ENCODE measurements at regions not wholly inside any gene's neighbourhood (a gene's known extent, or its start where the extent isn't known, plus 50 kb on each side); places are given as distances from the start of the nearest gene placed in this dataset.

- ChIA-PET POLR2A (interaction anchor here (0.7 to 2.0 kb wide), 2 partner anchors 10 to 259 kb away, joined by 3 to 10 read pairs; no protein-coding TSS in a partner anchor), CTCF (ENCODE audit: low intra/inter-chr PET ratio) (no interaction called here)
- peaks cover 0 to 2% of the 10 kb centered on the region in 2 experiments; a peak in 1 of 5 replicates for H3K27me3 ChIP-seq (ENCODE audit: control insufficient read depth in 2 of 2, insufficient read depth in 2 of 2, low read length in 2 of 2)
- WGBS (ENCODE audit: insufficient coverage, low coverage, missing lambda C conversion rate) = 19% methylated on average over 3 of the region's 3 CpGs
- 0 out of 2 replicates have a peak overlapping the region, but pooled peaks have one; percentile 15 for H2AFZ ChIP-seq (ENCODE audit: low read depth, low read length)
- no peak overlapping the region for H3K4me2 ChIP-seq (ENCODE audit: insufficient read depth, low read length)
- intact Hi-C loops (cut with micrococcal nuclease) = no loop called here
- no TSS peak for BruUV-seq (replicated peaks)
- ATAC-seq = peak; percentile 16; the same call in 1 of the 3 replicates
- no peaks in the 10 kb centered on the region for H3K79me2 ChIP-seq (ENCODE audit: control insufficient read depth, insufficient read depth, low read length)
- TF ChIP-seq TARDBP (IDR thresholded peaks at IDR 0.05) = no peak
- TF ChIP-seq KAT7 (CRISPR knock-in tag; IDR thresholded peaks at IDR 0.05; ENCODE audit: borderline replicate concordance) = no peak
- TF ChIP-seq MIER1 (IDR thresholded peaks at IDR 0.05; ENCODE audit: low read depth) = no peak
- no peak for TF ChIP-seq PHF8 (IDR thresholded peaks at IDR 0.05; ENCODE audit: borderline replicate concordance, low read length)
- no peak overlapping the region for H3K4me3 ChIP-seq
- DNase-seq (ENCODE audit: extremely low read depth in 1 of 4, low spot score in 3 of 4) = no peak
- H3K36me3 ChIP-seq (ENCODE audit: control insufficient read depth, insufficient read depth, low read length) = no peaks in the 10 kb centered on the region
- no peaks in the 10 kb centered on the region; a peak in 2 of 5 replicates for H3K4me1 ChIP-seq (replicated peaks in 1 of 2; ENCODE audit: control insufficient read depth in 2 of 2, insufficient read depth in 2 of 2, low read length in 2 of 2)
- H3K27ac ChIP-seq (ENCODE audit: extremely low read depth, low read depth, low read length) = no peak overlapping the region
- no peak overlapping the region for H3K9ac ChIP-seq (ENCODE audit: insufficient read depth in 1 of 2, low read depth in 2 of 2, low read length in 2 of 2)
- no peaks in the 10 kb centered on the region for H3K9me3 ChIP-seq (replicated peaks; ENCODE audit: control insufficient read depth, insufficient read depth, low read depth, low read length)
- in situ Hi-C loops (cut with MboI) = no loop called here
- no peaks in the 10 kb centered on the region for H3K9me1 ChIP-seq (ENCODE audit: control insufficient read depth, insufficient read depth, low read length)
- H4K20me1 ChIP-seq (replicated peaks; ENCODE audit: control insufficient read depth, insufficient read depth, low read length) = no peaks in the 10 kb centered on the region
- FAIRE-seq = no peak
Observed at GRCh38 chr5:143573568-143574170, 170.2 kb upstream of the NR3C1 start.

- DNase-seq (ENCODE audit: extremely low read depth in 1 of 4, low spot score in 3 of 4) = no peak
- no TSS peak for BruUV-seq (replicated peaks)
- Histone ChIP-seq H3K9me3 (replicated peaks; ENCODE audit: control insufficient read depth, insufficient read depth, low read depth, low read length) (no peaks in the 10 kb centered on the region), H3K9ac (ENCODE audit: insufficient read depth in 1 of 2, low read depth in 2 of 2, low read length in 2 of 2) (no peak overlapping the region), H3K4me1 (replicated peaks in 1 of 2; ENCODE audit: control insufficient read depth in 2 of 2, insufficient read depth in 2 of 2, low read length in 2 of 2) (no peaks in the 10 kb centered on the region; a peak in 2 of 5 replicates), H3K4me3 (no peak overlapping the region), H3K4me2 (ENCODE audit: insufficient read depth, low read length) (no peak overlapping the region), H4K20me1 (replicated peaks; ENCODE audit: control insufficient read depth, insufficient read depth, low read length) (no peaks in the 10 kb centered on the region), H3K36me3 (ENCODE audit: control insufficient read depth, insufficient read depth, low read length) (no peaks in the 10 kb centered on the region), H3K27me3 (ENCODE audit: control insufficient read depth in 2 of 2, insufficient read depth in 2 of 2, low read length in 2 of 2) (peaks cover 0 to 2% of the 10 kb centered on the region in 2 experiments; a peak in 1 of 5 replicates), H3K79me2 (ENCODE audit: control insufficient read depth, insufficient read depth, low read length) (no peaks in the 10 kb centered on the region), H3K9me1 (ENCODE audit: control insufficient read depth, insufficient read depth, low read length) (no peaks in the 10 kb centered on the region), H3K27ac (ENCODE audit: extremely low read depth, low read depth, low read length) (no peak overlapping the region), H2AFZ (ENCODE audit: low read depth, low read length) (peak overlapping the region; percentile 66)
- 18% methylated on average over 5 of the region's 5 CpGs for WGBS (ENCODE audit: insufficient coverage, low coverage, missing lambda C conversion rate)
- intact Hi-C loops (cut with micrococcal nuclease) = no loop called here
- CTCF ChIA-PET (ENCODE audit: low intra/inter-chr PET ratio) = no interaction called here
- POLR2A ChIA-PET = interaction anchor here (0.8 to 2.0 kb wide), 3 partner anchors 11 to 599 kb away, joined by 3 to 10 read pairs (median 3); no protein-coding TSS in a partner anchor
- ATAC-seq = peak; percentile 49
- in situ Hi-C loops (cut with MboI) = no loop called here
- no peak for TF ChIP-seq CEBPG (CRISPR knock-in tag; IDR thresholded peaks at IDR 0.05)
- peak in 1 of 2 experiments; percentile 77; a peak in 2 of 4 replicates for TF ChIP-seq CEBPG (tag; conservative IDR thresholded peaks at IDR 0.05 in 1 of 2, IDR thresholded peaks at IDR 0.05 in 1 of 2)
- TF ChIP-seq NFYB (IDR thresholded peaks at IDR 0.05; ENCODE audit: extremely low read depth, insufficient read length) = no peak
- no peak for FAIRE-seq
Observed at GRCh38 chr5:143572671-143573070, 169.2 kb upstream of the NR3C1 start.

Data from K562 (cell line).